PFSK-1 (cell line): ENCODE measurements at regions not wholly inside any gene's neighbourhood (a gene's known extent, or its start where the extent isn't known, plus 50 kb on each side); places are given as distances from the start of the nearest gene placed in this dataset.

Experiments used
- POLR2AphosphoS5 ChIP-seq: IDR thresholded peaks from 2 replicates; pipeline ENCODE4 v1.6.1; 2012; ENCODE audit warnings: low read depth, mild to moderate bottlenecking, control low read depth, low read length, moderate library complexity
- REST ChIP-seq, 2 experiments: IDR thresholded peaks; 2 replicates each; pipeline versions ENCODE4 v1.6.1 to v1.8.0; 2011 to 2012; ENCODE audit warnings: low read depth in 2 of 2, low read length in 2 of 2, control low read depth in 1 of 2, inconsistent platforms in 1 of 2, mild to moderate bottlenecking in 1 of 2, moderate library complexity in 1 of 2; ENCODE audit not compliant: insufficient read depth in 1 of 2
- TAF1 ChIP-seq: IDR thresholded peaks from 2 replicates; pipeline ENCODE4 v1.6.1; 2012; ENCODE audit warnings: low read length, control low read depth, borderline replicate concordance; ENCODE audit not compliant: insufficient read depth

- TF ChIP-seq POLR2AphosphoS5 (no peak), REST (IDR thresholded peaks at IDR 0.05; ENCODE audit: insufficient read depth in 1 of 2, low read depth in 2 of 2, low read length in 2 of 2) (no peak), TAF1 (no peak)
These were observed 101.9 kb upstream of the MAML3 start for GRCh38 chr4:140255927-140256326.
